ENCODE measurements at regions not wholly inside any gene's neighbourhood (a gene's known extent, or its start where the extent isn't known, plus 50 kb on each side); places are given as distances from the start of the nearest gene placed in this dataset.

DNA sequence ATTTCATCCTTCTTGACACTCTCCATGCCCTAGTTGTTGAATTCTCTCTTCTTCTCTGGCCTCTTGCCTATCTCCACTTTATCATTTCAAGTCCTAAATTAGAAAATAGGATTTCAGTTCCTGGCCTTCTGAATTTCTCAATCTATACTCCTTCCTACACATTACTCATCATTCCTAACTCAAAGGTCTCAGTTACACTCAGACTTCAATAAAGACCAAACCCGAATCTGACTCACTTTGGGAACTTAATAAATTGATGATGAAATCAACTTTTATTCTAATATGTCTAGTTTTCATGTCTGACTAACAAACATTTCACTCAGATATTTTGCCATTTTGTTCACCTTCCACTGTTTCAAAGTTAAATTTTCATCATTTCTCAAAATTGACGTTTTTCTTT, 113.6 kb upstream of the TSLP start:
- TF ChIP-seq, protein P1, sequence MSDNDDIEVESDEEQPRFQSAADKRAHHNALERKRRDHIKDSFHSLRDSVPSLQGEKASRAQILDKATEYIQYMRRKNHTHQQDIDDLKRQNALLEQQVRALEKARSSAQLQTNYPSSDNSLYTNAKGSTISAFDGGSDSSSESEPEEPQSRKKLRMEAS (IDR thresholded peaks at IDR 0.05) = no peak
- TF ChIP-seq EGR1 (IDR thresholded peaks at IDR 0.05) (no peak), RAD21 (IDR thresholded peaks at IDR 0.05; ENCODE audit: low read depth) (no peak), ZBTB7A (IDR thresholded peaks at IDR 0.05; ENCODE audit: low read depth) (no peak), EP300 (IDR thresholded peaks at IDR 0.05; ENCODE audit: borderline replicate concordance) (no peak), FOXM1 (IDR thresholded peaks at IDR 0.05; ENCODE audit: borderline replicate concordance, low read depth) (no peak), USF1 (IDR thresholded peaks at IDR 0.05) (no peak), CEBPB (IDR thresholded peaks at IDR 0.05) (no peak), NFIC (IDR thresholded peaks at IDR 0.05) (no peak), TEAD4 (IDR thresholded peaks at IDR 0.05) (no peak), CREB1 (IDR thresholded peaks at IDR 0.05; ENCODE audit: low read depth) (no peak)
- TF ChIP-seq, protein P2, sequence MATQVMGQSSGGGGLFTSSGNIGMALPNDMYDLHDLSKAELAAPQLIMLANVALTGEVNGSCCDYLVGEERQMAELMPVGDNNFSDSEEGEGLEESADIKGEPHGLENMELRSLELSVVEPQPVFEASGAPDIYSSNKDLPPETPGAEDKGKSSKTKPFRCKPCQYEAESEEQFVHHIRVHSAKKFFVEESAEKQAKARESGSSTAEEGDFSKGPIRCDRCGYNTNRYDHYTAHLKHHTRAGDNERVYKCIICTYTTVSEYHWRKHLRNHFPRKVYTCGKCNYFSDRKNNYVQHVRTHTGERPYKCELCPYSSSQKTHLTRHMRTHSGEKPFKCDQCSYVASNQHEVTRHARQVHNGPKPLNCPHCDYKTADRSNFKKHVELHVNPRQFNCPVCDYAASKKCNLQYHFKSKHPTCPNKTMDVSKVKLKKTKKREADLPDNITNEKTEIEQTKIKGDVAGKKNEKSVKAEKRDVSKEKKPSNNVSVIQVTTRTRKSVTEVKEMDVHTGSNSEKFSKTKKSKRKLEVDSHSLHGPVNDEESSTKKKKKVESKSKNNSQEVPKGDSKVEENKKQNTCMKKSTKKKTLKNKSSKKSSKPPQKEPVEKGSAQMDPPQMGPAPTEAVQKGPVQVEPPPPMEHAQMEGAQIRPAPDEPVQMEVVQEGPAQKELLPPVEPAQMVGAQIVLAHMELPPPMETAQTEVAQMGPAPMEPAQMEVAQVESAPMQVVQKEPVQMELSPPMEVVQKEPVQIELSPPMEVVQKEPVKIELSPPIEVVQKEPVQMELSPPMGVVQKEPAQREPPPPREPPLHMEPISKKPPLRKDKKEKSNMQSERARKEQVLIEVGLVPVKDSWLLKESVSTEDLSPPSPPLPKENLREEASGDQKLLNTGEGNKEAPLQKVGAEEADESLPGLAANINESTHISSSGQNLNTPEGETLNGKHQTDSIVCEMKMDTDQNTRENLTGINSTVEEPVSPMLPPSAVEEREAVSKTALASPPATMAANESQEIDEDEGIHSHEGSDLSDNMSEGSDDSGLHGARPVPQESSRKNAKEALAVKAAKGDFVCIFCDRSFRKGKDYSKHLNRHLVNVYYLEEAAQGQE (IDR thresholded peaks at IDR 0.05; ENCODE audit: low read depth) = no peak

Measured in Ishikawa (cell line).